ENCODE measurements at regions not wholly inside any gene's neighbourhood (a gene's known extent, or its start where the extent isn't known, plus 50 kb on each side); places are given as distances from the start of the nearest gene placed in this dataset.

GRCh38 chr19:31512181-31512970 lies 163.1 kb upstream of the TSHZ3 start (continued):
- TF ChIP-seq ZNF512B (CRISPR knock-in tag; IDR thresholded peaks at IDR 0.05; ENCODE audit: borderline replicate concordance) = no peak
- no peak for TF ChIP-seq ZNF446 (CRISPR knock-in tag; IDR thresholded peaks at IDR 0.05)
- no peak for TF ChIP-seq ZKSCAN1 (IDR thresholded peaks at IDR 0.05; ENCODE audit: low read length)
- TF ChIP-seq YY1 (IDR thresholded peaks at IDR 0.05; ENCODE audit: insufficient read depth, insufficient replicate concordance, low read depth, low read length) = no peak
- no peak for TF ChIP-seq SIN3A (IDR thresholded peaks at IDR 0.05; ENCODE audit: borderline replicate concordance, low read depth, low read length)
- TF ChIP-seq SMARCE1 (IDR thresholded peaks at IDR 0.05; ENCODE audit: borderline replicate concordance) = no peak

DNA sequence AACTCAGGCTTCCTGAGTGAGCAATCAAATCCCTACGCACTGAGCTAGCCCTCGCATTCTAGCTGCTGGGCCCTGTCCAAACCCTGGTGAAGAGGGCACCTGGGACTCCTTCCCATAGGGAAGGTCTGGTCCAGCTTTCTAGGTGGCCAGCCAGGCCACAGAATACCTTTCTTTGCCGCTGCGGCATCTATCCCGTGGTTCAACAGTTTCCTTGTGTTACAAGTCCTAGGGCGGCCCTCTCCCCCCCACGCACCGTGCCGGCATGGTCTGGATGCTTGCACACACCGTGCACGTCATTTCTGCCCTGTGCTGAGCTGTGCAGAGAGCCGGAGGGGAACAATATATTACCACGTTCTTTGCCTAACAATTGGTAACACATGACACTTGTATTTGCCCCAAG lies 164.6 kb upstream of the TSHZ3 start:
- no peak overlapping the region for H2AFZ ChIP-seq (ENCODE audit: low read length)
- H3K9ac ChIP-seq (ENCODE audit: insufficient read depth, low read depth, low read length) = no peak overlapping the region
- TF ChIP-seq ZBTB20 (CRISPR knock-in tag; IDR thresholded peaks at IDR 0.05; ENCODE audit: borderline replicate concordance, low read depth) (no peak), RNF219 (CRISPR knock-in tag; IDR thresholded peaks at IDR 0.05) (no peak), AGO1 (IDR thresholded peaks at IDR 0.05; ENCODE audit: low read depth, low read length, poor library complexity, severe bottlenecking) (no peak), ZMYM2 (CRISPR knock-in tag; IDR thresholded peaks at IDR 0.05) (no peak), MEIS1 (CRISPR knock-in tag; IDR thresholded peaks at IDR 0.05; ENCODE audit: borderline replicate concordance) (no peak), NCOA1 (CRISPR knock-in tag; IDR thresholded peaks at IDR 0.05) (no peak)
- TF ChIP-seq, protein P1, sequence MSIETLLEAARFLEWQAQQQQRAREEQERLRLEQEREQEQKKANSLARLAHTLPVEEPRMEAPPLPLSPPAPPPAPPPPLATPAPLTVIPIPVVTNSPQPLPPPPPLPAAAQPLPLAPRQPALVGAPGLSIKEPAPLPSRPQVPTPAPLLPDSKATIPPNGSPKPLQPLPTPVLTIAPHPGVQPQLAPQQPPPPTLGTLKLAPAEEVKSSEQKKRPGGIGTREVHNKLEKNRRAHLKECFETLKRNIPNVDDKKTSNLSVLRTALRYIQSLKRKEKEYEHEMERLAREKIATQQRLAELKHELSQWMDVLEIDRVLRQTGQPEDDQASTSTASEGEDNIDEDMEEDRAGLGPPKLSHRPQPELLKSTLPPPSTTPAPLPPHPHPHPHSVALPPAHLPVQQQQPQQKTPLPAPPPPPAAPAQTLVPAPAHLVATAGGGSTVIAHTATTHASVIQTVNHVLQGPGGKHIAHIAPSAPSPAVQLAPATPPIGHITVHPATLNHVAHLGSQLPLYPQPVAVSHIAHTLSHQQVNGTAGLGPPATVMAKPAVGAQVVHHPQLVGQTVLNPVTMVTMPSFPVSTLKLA (IDR thresholded peaks at IDR 0.05) = no peak
- no peaks in the 10 kb centered on the region for H4K20me1 ChIP-seq (ENCODE audit: insufficient read depth, low read length)
- no peak overlapping the region for H3K4me3 ChIP-seq (replicated peaks in 1 of 3; ENCODE audit: insufficient read depth in 1 of 3, low read depth in 2 of 3, low read length in 3 of 3)
- DNase-seq (ENCODE audit: low spot score) = no peak
- no peaks in the 10 kb centered on the region for H3K4me1 ChIP-seq (ENCODE audit: insufficient read depth, low read length)
- ChIA-PET CTCF (ENCODE audit: low intra/inter-chr PET ratio, low total read pairs) (no interaction called here), POLR2A (no interaction called here)
- H3K27me3 ChIP-seq (ENCODE audit: control insufficient read depth in 1 of 2, insufficient read depth in 2 of 2, low read length in 2 of 2) = no peaks in the 10 kb centered on the region; a peak in 1 of 5 replicates
- in situ Hi-C loops (cut with HindIII; ENCODE audit: extremely low pct_ligation_motif_present, low pct_unique_long_range_greater_than_20kb) = no loop called here
- 12% methylated on average over 11 of the region's 13 CpGs for WGBS (ENCODE audit: low lambda C conversion rate)
- no TSS peak for BruUV-seq (replicated peaks)
- intact Hi-C loops (cut with micrococcal nuclease; ENCODE audit: unreplicated experiment) = no loop called here
- no peak overlapping the region for H3K4me2 ChIP-seq (ENCODE audit: low read depth, low read length)
- no peak for FAIRE-seq
- peaks cover 49% of the 10 kb centered on the region for H3K9me3 ChIP-seq (ENCODE audit: low read length)
- ATAC-seq = no peak
- no peak overlapping the region for H3K27ac ChIP-seq (ENCODE audit: extremely low read length, insufficient read depth, low read length)
- no peaks in the 10 kb centered on the region for H3K79me2 ChIP-seq (ENCODE audit: insufficient read depth, low read length)
- no peaks in the 10 kb centered on the region for H3K36me3 ChIP-seq (replicated peaks in 1 of 2; ENCODE audit: control insufficient read depth in 1 of 2, insufficient read depth in 2 of 2, low read length in 2 of 2)

All from HepG2 (cell line).